ENCODE measurements at regions not wholly inside any gene's neighbourhood (a gene's known extent, or its start where the extent isn't known, plus 50 kb on each side); places are given as distances from the start of the nearest gene placed in this dataset.
"Not testable (repeated sequence)": the region's sequence is repeated elsewhere in the genome, so short reads cannot be mapped to it uniquely, and the experiment has no call there.

DNA sequence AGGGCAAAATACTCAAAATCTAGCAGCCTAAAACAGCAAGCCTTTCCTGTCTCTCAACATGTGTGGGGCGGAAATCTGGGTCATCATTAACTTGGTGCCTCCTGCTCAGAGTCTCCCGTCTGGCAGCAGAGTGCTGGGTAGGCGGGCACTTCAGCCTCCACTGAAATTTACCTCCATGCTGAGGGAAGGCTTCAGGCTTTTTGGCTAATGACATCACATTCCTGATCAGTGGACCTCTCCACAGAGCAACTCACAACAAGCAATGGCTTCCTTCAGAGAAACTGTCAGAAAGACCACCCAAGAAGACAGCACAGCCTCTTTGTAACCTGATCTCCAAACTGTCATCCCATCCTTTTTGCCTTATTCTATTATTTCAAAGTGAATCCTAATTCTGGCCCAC is 1109.0 kb downstream of the UQCRFS1 start:
- no peak for DNase-seq

DNA sequence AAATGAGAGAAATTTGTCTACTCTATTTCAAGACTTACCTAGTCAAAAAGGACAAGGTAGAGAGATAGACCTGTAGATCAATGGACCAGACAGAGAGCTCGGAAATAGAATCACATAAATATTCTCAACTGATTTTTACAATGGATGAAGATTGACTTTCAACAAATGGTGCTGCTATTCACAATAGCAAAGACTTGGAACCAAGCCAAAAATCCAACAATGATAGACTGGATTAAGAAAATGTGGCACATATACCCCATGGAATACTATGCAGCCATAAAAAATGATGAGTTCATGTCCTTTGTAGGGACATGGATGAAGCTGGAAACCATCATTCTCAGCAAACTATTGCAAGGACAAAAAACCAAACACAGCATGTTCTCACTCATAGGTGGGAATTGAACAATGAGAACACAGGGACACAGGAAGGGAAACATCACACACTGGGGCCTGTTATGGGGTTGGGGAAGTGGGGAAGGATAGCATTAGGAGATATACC is 1128.2 kb downstream of the UQCRFS1 start:
- not testable (repeated sequence) for DNase-seq

DNA sequence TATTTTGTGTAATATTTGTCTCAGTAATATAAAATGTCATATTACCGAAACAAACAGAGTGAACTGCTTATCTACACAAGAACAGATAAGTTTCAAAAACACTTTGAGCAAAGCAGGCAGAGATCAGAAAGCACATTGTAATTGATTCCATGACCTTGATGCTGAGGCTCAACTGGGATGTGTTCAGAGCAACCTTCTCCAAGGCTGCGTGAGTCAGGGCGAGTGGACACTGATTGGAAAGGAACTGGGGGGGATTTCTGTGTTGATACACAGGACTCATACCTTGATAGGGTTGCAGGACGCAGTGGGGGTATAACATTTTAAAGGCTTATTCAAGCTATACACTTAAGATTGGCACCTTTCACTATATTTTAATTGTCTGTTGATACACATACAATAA is 1136.3 kb downstream of the UQCRFS1 start:
- DNase-seq = no peak

DNA sequence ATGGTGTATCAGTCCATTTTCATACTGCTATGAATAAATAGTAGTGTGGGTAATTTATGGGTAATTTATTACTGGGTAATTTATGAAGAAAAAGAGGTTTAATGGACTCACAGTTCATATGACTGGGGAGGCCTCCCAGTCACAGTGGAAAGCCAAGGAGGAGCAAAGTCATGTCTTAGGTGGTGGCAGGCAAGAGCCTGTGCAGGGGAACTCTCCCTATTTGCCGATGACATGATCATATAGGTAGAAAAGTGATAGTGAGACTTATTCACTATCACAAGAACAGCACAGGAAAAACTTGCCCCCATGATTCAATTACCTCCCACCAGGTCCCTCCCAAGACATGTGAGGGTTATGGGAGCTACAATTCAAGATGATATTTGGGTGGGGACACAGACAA is 1137.7 kb downstream of the UQCRFS1 start:
- no peak for DNase-seq

DNA sequence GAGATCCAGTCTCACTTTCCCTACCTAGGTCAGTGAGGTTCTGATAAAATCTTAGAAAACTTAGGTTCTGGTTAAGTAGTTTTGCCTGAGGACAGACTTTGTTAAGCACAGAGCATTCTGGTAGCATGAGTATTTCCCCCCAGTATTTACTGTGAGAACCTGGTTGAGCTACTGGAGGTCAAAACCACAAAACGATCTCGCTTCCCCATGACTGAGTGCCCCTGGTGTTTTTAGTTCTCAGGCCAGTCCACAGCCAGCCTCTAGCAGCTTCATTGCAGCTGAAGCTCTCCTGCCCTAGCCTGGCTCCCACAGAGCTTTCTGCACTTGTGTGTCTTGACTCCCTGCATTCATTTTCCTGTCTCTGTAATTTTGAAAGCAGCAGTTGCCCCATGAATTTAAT is 1138.2 kb downstream of the UQCRFS1 start:
- DNase-seq = no peak

DNA sequence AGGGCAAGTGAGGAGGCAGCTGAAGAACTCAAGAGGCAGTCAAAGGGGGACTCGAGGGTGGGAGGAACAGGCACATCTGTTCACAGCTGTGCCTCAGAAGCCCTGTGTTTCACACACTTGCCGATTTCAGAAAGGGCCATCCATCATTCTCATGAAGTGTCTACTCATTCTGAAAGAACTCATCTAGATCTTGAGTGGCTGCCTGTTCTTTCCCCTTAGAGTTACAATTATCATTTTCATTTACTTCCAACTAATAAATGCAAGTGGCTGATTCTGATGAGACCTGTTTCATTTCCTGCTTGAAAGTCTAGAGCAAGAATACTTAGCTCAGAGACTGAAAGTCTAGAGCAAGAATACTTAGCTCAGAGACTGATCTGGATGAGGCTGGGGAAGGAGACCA is 1145.1 kb downstream of the UQCRFS1 start:
- DNase-seq = no peak

DNA sequence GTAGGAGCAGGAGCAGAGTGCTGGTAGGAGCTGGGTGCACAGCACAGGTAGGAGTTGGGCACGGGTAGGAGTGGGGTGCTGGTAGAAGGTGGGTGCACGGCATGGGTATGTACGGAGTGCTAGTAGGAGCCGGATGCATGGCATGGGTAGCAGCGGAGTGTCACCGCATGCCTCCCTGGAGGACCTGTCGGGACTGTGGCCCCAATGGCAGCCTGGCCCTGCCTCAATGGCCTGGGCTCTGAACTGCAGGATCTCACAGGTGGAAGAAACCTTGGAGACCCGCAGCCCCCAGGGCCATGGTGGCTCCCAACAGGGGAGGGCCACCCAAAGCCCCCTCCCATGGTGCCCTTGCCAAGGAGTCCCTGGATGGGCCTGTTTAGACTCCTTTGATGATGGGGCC is 1146.0 kb downstream of the UQCRFS1 start:
- DNase-seq = no peak

DNA sequence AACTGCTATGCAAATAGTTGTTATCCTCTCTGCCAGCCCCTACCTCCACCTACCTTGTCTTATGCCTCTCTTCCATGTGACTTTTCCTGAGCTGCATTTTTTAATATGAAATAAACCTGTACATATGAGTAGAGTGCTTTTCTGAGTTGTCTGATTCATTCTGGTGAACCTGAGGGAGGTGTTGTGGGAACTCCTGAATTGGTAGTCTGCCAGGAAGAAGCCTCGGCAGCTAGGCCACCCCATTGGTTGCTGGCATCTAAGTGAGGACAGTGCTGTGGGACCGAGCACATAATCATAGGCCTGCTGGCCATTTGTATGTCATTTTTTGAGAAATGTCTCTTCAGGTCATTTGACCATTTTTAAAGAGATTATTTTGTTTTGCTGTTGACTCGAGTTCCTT is 1146.8 kb downstream of the UQCRFS1 start:
- DNase-seq = no peak

DNA sequence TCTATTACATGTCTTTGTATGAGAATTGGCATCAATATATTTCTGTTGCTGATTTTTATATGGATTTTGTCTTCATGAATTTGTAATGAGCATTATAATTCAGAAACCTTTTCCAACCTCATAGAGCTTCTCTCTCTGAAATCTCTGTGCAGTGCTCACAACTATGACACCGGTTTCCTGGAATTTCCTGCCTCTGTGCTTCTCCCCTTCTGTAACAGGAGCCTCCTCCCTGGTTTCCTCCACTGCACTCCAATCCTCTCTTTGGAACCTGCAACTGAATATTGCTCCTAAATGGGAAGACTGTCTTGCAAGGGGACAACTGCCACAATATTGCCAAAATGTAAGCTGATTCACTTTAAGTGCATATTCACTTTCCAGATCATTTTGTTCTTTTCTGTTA is 1147.9 kb downstream of the UQCRFS1 start:
- no peak for DNase-seq

DNA sequence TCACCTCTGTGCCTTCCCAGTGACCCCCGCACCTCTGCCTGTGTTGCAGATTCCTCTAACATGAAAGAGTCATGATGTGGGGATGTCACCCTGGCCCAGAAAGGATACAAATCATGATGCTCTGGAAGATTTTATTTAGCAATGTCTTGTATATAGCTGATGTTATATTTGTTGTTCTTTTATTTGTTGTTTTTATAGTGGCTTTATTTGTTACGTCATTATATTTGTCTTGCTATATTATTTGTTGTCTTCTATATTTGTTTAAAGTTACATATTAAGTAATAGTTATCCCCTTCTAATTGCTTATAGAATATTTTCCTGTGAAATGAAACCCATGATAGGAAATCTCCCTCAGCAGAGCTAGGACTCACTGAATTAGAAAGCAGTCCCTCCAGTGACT is 1149.2 kb downstream of the UQCRFS1 start:
- no peak for DNase-seq

DNA sequence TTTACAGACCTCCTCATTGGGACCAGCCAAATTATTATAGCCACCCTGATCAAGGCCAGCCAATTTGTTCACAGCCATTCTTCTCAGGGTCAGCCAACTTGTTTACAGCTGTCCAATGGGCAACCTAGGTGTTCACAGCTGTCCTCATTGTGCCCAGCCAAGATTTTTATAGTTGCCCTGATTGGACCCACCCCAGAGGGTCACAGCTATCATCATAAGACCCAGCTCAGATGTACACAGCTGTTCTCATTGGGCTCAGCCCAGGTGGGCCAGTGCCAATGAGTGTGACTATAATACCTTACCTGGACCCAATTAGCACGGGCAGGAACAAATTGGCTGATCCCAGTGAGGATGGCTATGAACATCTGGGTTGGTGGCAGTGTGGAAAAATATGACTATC is 1151.8 kb downstream of the UQCRFS1 start:
- no peak for DNase-seq

DNA sequence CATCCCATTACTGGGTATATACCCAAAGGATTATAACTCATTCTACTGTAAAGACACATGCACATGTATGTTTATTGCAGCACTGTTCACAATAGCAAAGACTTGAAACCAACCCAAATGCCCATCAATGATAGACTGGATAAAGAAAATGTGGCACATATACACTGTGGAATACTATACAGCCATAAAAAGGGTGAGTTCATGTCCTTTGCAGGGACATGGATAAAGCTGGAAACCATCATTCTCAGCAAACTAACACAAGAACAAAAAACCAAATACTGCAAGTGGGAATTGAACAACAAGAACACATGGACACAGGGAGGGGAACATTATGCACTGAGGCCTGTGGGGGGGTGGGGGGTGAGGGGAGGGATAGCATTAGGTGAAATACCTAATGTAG is 1155.9 kb downstream of the UQCRFS1 start:
- DNase-seq = not testable (repeated sequence)

DNA sequence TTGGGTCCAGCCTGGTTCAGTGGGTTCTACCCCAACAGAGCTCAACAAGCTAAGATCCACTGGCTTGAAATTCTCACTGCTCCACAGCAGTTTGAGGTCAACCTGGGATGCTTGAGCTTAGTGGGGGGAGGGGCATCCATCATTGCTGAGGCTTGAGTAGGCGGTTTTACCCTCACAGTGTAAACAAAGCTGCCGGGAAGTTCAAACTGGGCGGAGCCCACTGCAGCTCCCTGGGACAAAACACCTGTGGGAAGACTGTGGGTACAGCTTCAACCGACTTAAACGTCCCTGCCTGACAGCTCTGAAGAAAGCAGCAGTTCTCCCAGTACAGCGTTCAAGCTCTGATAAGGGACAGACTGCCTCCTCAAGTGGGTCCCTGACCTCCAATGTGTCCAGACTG is 1161.9 kb downstream of the UQCRFS1 start:
- DNase-seq = peak in 1 of 2 experiments; percentile 58

DNA sequence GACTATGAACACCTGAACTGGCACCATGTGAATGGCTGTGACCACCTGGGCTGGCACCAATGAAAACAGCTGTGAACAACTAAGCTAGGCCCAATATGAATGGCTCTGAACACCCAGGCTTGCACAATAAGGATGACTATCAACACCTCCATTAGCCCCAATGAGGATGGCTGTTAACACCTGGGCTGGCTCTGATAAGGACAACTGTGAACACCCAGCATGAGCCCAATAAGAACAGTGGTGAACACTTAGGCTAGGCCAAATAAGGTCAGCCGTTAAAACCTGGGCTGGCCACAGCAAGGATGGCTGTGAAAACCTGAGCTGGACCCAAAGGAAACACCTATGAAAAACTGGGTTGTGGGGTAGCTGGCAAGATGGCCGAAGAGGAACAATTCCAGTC is 1163.1 kb downstream of the UQCRFS1 start:
- no peak for DNase-seq

DNA sequence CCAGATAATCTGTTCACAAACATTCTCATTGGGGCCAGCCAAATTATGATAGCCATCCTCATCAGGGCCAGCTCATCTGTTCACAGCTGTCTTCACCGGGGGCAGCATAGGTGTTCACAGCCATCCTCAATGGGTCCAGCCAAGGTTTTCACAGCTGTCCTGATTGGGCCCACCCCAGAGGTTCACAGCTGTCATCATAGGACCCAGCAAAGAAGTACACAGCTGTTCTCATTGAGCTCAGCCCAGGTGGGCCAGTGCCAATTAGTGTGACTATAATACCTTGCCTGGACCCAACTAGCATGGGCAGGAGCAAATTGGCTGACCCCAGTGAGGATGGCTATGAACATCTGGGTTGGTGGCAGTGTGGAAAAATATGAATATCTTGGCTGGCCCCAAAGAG is 1166.0 kb downstream of the UQCRFS1 start:
- no peak for DNase-seq

DNA sequence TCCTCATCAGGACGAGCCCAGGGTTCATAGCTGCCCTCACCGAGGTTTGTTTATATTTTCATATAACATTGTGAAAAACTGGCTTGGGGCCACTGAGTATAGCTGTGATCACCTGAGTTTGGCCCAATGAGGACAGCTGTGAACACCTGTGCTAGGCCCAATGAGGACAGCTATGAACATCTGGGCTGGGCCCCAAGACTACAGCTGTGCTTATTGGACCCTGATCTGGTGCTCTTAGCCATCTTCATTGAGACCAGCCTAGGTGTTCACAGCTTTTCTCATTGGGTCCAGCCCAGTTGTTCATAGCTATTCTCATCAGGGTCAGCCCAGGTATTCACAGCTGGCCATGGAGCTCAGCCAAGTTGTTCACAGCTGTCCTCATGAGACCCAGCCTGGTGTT is 1167.3 kb downstream of the UQCRFS1 start:
- no peak for DNase-seq

DNA sequence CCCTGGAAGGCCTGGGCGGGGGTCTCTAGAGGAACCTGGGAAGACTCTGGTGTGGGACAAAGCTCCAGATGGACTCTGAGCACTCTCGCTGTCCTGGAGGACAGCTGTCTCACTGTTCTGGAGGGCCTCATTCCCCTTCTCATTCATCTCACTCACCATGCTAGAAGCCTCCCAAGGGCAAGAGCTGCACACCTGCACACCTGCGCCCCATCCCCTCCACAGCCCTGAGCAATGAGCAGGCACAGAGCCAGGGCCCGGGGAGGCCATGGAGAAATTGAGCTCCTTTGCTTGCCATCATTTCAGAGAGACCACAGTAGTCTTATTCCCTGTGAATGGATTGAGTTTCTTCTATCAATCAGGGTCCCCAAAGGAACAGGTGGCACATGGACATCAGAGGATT is 1168.5 kb downstream of the UQCRFS1 start:
- DNase-seq = no peak

DNA sequence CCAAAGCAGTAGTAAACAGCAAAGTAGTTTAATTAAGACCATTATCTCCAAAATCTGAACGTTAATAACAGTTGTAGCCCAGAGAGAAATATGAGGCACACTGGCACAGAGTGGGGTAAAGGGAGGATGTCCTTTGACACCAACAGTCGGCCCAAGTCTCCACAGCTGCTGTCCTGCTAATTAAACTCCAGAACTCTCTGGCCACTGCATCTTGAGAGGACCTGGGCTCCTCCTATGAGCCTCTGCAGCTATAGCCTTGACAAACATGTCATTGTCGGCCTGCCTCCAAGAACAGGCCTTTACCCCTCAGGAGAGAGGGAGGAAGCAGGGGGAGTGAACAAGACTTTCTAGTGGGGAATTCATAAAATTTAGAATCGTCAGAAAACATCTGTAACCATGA is 1170.4 kb downstream of the UQCRFS1 start:
- no peak for DNase-seq

DNA sequence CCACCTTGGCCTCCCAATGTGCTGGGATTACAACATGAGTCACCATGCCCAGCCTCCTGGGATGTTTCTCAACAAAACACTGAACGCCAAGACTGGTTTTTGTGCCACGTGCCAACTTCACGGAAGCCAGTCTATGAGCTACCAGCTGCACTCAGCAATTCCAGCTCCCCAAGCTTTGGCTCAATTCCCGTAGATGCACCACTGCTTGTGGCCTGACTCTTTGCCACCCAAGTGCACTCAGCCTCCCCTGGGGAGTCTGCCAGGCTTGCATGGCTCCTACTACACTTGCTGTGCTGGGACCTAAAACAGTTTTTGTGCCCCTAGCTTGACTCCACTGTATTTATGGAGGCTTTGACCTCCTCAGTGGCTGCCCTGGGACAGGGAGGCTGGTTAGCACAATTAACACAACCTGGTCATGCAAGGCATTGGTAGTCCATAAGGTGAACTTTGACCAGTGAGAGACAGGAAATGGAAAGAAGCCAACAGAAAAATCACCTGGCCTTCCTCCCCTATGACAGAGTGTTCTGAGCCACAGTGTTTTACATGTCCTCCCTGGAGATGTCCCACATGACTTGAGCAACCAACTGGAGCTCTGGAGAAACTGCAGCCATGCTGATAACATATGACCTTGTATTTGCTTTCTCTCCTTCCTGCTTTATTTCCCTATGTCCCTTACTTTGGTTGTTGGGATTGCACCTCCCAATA is 1173.1 kb downstream of the UQCRFS1 start:
- no peak for DNase-seq

DNA sequence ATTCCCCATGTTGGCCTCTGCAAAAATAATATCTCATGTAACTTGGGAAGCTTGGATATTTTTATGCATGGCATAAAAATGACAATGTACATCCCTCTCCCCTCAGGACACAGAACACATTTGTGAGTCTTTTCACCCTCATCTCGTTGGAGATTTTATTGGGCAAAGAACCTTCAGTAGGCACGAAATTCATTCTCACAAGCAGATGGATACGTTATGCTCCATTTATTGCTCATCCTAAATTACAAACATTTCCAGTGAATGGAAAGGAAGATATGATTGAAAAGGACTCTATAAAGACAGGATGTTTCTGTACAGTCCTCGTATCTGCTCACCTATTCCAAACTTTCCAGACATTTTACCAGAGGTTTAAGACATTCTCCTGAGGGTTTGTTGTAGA is 1175.8 kb downstream of the UQCRFS1 start:
- no peak for DNase-seq

DNA sequence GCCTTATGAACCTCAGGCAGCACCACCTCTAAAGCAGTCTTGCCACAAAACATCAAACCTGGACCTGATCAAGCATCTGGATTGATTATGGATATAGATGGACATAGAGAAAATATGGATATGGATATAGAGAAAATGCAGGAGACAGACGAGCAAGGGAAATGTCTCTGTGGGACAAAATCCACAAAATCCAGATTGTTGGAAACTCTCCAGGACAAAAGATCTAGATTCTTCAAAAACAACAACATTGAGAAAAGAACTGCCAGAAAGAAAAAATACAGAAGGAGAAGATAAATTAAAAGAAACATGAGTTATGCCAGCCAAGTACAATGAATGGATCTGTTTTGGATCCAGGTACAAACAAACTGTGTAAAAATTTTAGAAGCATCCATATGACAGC is 1176.5 kb downstream of the UQCRFS1 start:
- DNase-seq = no peak

DNA sequence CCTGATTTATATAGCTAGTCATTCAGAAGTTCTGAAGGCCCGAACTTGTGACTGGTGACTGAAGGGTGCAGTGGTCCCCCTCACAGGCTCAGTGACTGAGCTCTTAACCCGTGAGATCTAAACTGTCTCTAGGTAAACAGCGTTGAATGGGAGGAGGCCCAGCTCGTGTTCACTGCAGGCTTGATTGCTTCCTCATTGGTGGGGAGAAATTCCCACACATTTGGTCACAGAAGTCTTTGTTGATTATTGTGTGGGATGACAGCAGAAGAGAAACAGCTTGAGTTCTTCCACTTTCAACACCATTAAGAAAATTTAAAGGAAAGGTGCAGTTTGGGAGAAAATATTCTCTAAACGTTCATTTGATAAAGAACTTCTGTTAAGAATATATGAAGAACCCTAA is 1178.0 kb downstream of the UQCRFS1 start:
- DNase-seq = no peak

DNA sequence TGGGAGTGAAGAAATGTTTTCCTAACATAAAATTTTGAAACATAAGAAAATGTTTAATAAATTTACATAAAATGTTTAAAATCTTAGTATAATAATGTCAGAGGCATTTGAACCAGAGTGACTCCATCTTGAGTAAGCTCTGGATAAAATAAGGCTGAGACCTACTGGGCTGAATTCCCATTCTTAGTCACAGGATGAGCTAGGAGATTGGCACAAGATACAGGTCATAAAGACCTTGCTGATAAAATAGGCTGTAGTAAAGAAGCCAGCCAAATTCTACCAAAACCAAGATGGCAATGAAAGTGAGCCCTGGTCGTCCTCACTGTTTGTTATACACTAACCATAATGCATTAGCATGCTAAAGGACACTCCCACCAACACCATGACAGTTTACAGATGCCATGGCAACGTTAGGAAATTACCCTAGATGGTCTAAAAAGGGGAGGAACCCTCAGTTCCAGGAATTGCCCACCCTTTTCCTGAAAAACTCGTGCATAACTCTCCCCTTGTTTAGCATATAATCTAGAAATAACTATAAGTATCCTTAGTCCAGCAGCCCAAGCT is 1184.0 kb downstream of the UQCRFS1 start:
- no peak for DNase-seq

DNA sequence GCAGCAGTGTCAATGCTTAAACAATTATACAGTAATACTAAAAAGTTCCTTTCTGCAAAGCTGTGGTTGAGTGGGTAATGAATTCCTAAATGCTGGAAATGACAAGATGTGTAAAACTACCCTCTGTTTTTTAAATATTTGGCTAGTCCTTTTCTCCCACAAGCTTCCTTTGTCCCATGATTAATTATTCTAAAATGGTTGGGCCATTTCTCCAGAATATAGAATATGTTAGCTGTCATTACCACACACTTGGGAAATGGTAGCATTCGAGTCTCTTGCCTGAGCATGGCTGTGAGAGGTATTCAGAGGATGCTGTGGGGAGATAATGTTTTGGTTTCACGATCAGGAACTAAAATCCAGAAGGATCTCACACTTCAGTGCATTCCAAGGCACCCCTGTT is 1185.8 kb downstream of the UQCRFS1 start:
- no peak for DNase-seq

DNA sequence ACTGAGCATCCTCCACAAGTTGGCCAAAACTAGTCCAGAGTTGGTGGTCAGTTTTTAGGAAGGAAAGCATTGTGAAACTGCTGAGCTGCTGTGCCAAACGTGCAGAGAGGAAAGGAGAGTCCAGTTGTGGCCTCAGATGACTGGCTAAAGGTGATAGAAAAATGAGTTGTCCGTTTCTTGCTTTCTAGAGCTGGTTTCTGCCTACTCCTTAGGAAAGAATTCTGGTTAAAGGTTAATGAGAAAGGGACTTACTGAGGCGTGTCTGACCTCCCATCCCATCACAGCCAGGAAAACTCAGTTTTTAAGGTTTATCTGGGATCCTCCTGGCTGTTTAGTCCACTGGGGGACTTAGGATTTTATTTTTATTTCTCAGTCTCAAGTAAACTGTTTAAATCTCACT is 1186.3 kb downstream of the UQCRFS1 start:
- no peak for DNase-seq
